B cell (primary cell): ENCODE measurements at regions not wholly inside any gene's neighbourhood (a gene's known extent, or its start where the extent isn't known, plus 50 kb on each side); places are given as distances from the start of the nearest gene placed in this dataset.

Source experiments
- ATAC-seq: fragments of 200-7000 bp; cut with Tn5 transposase; one replicate; pipeline ENCODE4 v1.10.0; 2021; ENCODE audit warnings: low read depth, mild to moderate bottlenecking, moderate number of reproducible peaks, moderate library complexity
- CTCF ChIA-PET: fragments of 350-600 bp; sonication (Branson Sonifier 250); formaldehyde crosslinking; loops from one replicate; lab custom pipeline; 2021; ENCODE audit warnings: antibody characterized with exemption, inconsistent platforms; lab: Charles Lee
- POLR2A ChIA-PET: fragments of 350-600 bp; sonication (Branson Sonifier 250); formaldehyde crosslinking; loops from one replicate; lab custom pipeline; 2021; ENCODE audit warnings: antibody characterized with exemption; lab: Charles Lee
- DNase-seq: peaks from one replicate; pipeline ENCODE4 v3.0.0; 2013
- H2AFZ ChIP-seq: 2 replicates; pipeline ENCODE4 v1.6.1; 2012; ENCODE audit warnings: mild to moderate bottlenecking, low read depth, low read length; ENCODE audit not compliant: insufficient read depth, poor library complexity, severe bottlenecking
- H3K27ac ChIP-seq, 2 donors: 1 replicate in 1 of 2; 2 replicates in 1 of 2; pipeline ENCODE4 v1.5.1; 2012 to 2013; ENCODE audit warnings: low read length in 2 of 2, mild to moderate bottlenecking in 2 of 2, moderate library complexity in 1 of 2
- H3K27me3 ChIP-seq, 4 experiments: fragments of 200-600 bp in 1 of 4; sonication (generic) in 1 of 4; replicated peaks in 1 of 4; 1 replicate in 2 of 4; 2 replicates in 2 of 4; pipeline versions ENCODE4 v1.6.1 to v1.7.0; 2013 to 2016; ENCODE audit warnings: low read length in 3 of 4, mild to moderate bottlenecking in 2 of 4, mixed read lengths in 1 of 4, moderate library complexity in 1 of 4; ENCODE audit not compliant: insufficient read depth in 4 of 4, control insufficient read depth in 3 of 4; ENCODE audit errors: control extremely low read depth in 1 of 4
- H3K36me3 ChIP-seq, 2 experiments: replicated peaks in 1 of 2; 1 replicate in 1 of 2; 2 replicates in 1 of 2; pipeline versions ENCODE4 v1.6.1 to v1.7.1; 2013; ENCODE audit warnings: low read length in 1 of 2; ENCODE audit not compliant: insufficient read depth in 2 of 2, control insufficient read depth in 1 of 2; ENCODE audit errors: control extremely low read depth in 1 of 2, extremely low read depth in 1 of 2
- H3K4me1 ChIP-seq, 2 donors: fragments of 200-600 bp in 1 of 2; sonication (generic) in 1 of 2; 1 replicate in 1 of 2; 2 replicates in 1 of 2; pipeline versions ENCODE4 v1.5.1 to v1.6.1; 2013 to 2017; ENCODE audit warnings: low read length in 2 of 2; ENCODE audit not compliant: control insufficient read depth in 2 of 2, insufficient read depth in 2 of 2
- H3K4me2 ChIP-seq: replicated peaks from 2 replicates; pipeline ENCODE3; 2012; ENCODE audit warnings: mild to moderate bottlenecking, low read depth, low read length; ENCODE audit not compliant: poor library complexity, severe bottlenecking
- H3K4me3 ChIP-seq, 5 experiments: fragments of 200-600 bp in 1 of 5; sonication (generic) in 1 of 5; 1 replicate in 3 of 5; 2 replicates in 2 of 5; pipeline versions ENCODE4 v1.5.1 to v1.7.0; 2011 to 2016; ENCODE audit warnings: low read length in 4 of 5, mild to moderate bottlenecking in 4 of 5, low read depth in 2 of 5, control low read depth in 1 of 5, moderate library complexity in 1 of 5; ENCODE audit not compliant: insufficient read depth in 1 of 5; ENCODE audit errors: control extremely low read depth in 1 of 5, extremely low read depth in 1 of 5
- H3K79me2 ChIP-seq: fragments of 200-600 bp; sonication (generic); one replicate; pipeline ENCODE4 v1.6.0; 2016; ENCODE audit warnings: low read length; ENCODE audit not compliant: control insufficient read depth, insufficient read depth
- H3K9ac ChIP-seq: fragments of 200-600 bp; sonication (generic); 2 replicates; pipeline ENCODE4 v1.6.1; 2017; ENCODE audit warnings: mild to moderate bottlenecking, low read length, moderate library complexity
- H3K9me3 ChIP-seq, 3 donors: one replicate each; pipeline versions ENCODE4 v1.6.1 to v1.7.1; 2013; ENCODE audit warnings: low read length in 2 of 3; ENCODE audit not compliant: control insufficient read depth in 2 of 3, insufficient read depth in 1 of 3; ENCODE audit errors: control extremely low read depth in 1 of 3
- H4K20me1 ChIP-seq: 2 replicates; pipeline ENCODE4 v1.6.0; 2012; ENCODE audit warnings: mild to moderate bottlenecking, low read length; ENCODE audit not compliant: insufficient read depth, control insufficient read depth, poor library complexity, severe bottlenecking
- H3K27ac Mint-ChIP-seq: one replicate; pipeline ENCODE4 v1.8.0; 2021; ENCODE audit warnings: mixed read lengths
- H3K27me3 Mint-ChIP-seq: one replicate; pipeline ENCODE4 v1.8.0; 2021; ENCODE audit warnings: mixed read lengths
- H3K4me1 Mint-ChIP-seq: one replicate; pipeline ENCODE4 v1.8.0; 2021; ENCODE audit warnings: mixed read lengths
- H3K4me3 Mint-ChIP-seq: one replicate; pipeline ENCODE4 v1.8.0; 2021; ENCODE audit warnings: mixed read lengths
- H3K9me3 Mint-ChIP-seq: one replicate; pipeline ENCODE4 v1.8.0; 2022; ENCODE audit warnings: mixed read lengths; ENCODE audit not compliant: insufficient read depth
- CTCF ChIP-seq: fragments of 200-600 bp; IDR thresholded peaks from one replicate; pipeline ENCODE4 v1.8.0; 2022; ENCODE audit warnings: antibody characterized with exemption, mild to moderate bottlenecking
- EZH2 ChIP-seq: IDR thresholded peaks from 2 replicates; pipeline ENCODE4 v1.6.1; 2012; ENCODE audit warnings: borderline replicate concordance, low read depth, mild to moderate bottlenecking, moderate library complexity, low read length; ENCODE audit not compliant: insufficient read depth, poor library complexity, severe bottlenecking
- WGBS: methylation state at CpG from one replicate; pipeline ENCODE4 v1.1.5; 2013; ENCODE audit warnings: missing lambda C conversion rate; ENCODE audit not compliant: insufficient coverage; 5-methylcytosine and 5-hydroxymethylcytosine counted together
- intact Hi-C: fragments of 100-400 bp; cut with micrococcal nuclease; formaldehyde crosslinking; loops from one replicate; pipeline ENCODE4 v1.10.0; 2022

GRCh38 chr20:60253471-60253870, 295.2 kb downstream of the CDH26 start:
- no peak for DNase-seq
- TF ChIP-seq EZH2, result no peak
- no peak for TF ChIP-seq CTCF
- no peak overlapping the region for H3K4me3 ChIP-seq
- no peaks in the 10 kb centered on the region for H3K27me3 ChIP-seq
- intact Hi-C loops, result no loop called here
- Mint-ChIP-seq H3K4me3 (no peak overlapping the region), H3K4me1 (no peaks in the 10 kb centered on the region), H3K27me3 (no peaks in the 10 kb centered on the region), H3K9me3 (no peaks in the 10 kb centered on the region), H3K27ac (no peak overlapping the region)
- no peaks in the 10 kb centered on the region for H3K36me3 ChIP-seq
- 87% methylated on average over 6 of the region's 6 CpGs for WGBS
- no peak overlapping the region for H3K27ac ChIP-seq
- ATAC-seq, result no peak
- H3K9ac ChIP-seq, result no peak overlapping the region
- no peak overlapping the region for H2AFZ ChIP-seq
- H3K4me1 ChIP-seq, result no peaks in the 10 kb centered on the region
- H3K9me3 ChIP-seq, result no peaks in the 10 kb centered on the region
- POLR2A ChIA-PET, result no interaction called here
- H4K20me1 ChIP-seq, result no peaks in the 10 kb centered on the region
- CTCF ChIA-PET, result no interaction called here
- H3K79me2 ChIP-seq, result no peaks in the 10 kb centered on the region
- no peak overlapping the region for H3K4me2 ChIP-seq

DNA sequence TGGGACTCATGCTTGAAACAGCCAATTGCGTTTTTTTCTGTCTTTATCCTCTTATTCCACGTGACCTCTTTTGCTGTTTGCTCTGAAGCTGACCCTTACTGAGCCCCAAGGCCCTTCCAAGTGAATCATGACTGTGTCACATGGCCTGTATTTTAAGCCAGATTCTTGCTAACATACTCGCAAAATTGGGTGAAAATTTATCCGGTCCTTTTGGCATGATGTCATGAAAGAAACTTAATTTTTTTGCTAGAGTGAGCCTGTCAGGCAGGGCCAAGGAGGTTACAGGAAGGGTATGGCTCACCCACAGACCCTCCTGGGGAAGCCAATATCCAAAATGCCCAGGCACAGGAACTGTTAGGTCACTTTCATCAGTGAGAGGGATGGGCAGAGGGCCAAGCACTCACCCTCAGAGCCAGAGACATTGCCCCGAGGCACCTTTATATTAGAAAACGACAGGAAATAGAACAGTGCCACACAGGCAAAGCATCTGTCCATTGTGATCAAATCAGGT, 296.7 kb downstream of the CDH26 start:
- no peak overlapping the region for H2AFZ ChIP-seq
- no peaks in the 10 kb centered on the region for H3K79me2 ChIP-seq
- TF ChIP-seq CTCF (no peak), EZH2 (no peak)
- intact Hi-C loops, result no loop called here
- no peak overlapping the region for H3K27ac ChIP-seq
- no peaks in the 10 kb centered on the region for H3K4me1 Mint-ChIP-seq
- no peaks in the 10 kb centered on the region for H3K36me3 ChIP-seq
- no peak overlapping the region for H3K4me3 Mint-ChIP-seq
- WGBS, result 81% methylated on average over 5 of the region's 6 CpGs
- ChIA-PET CTCF (no interaction called here), POLR2A (no interaction called here)
- H3K9me3 ChIP-seq, result no peaks in the 10 kb centered on the region
- H3K4me1 ChIP-seq, result no peaks in the 10 kb centered on the region
- no peaks in the 10 kb centered on the region for H3K27me3 ChIP-seq
- H3K27me3 Mint-ChIP-seq, result no peaks in the 10 kb centered on the region
- DNase-seq (no peak), ATAC-seq (no peak)
- no peaks in the 10 kb centered on the region for H4K20me1 ChIP-seq
- H3K9me3 Mint-ChIP-seq, result no peaks in the 10 kb centered on the region
- no peak overlapping the region for H3K9ac ChIP-seq
- no peak overlapping the region for H3K27ac Mint-ChIP-seq
- H3K4me2 ChIP-seq, result no peak overlapping the region
- no peak overlapping the region for H3K4me3 ChIP-seq
